ENCODE measurements at regions not wholly inside any gene's neighbourhood (a gene's known extent, or its start where the extent isn't known, plus 50 kb on each side); places are given as distances from the start of the nearest gene placed in this dataset.
"Not testable (repeated sequence)": the region's sequence is repeated elsewhere in the genome, so short reads cannot be mapped to it uniquely, and the experiment has no call there.

- no peak for DNase-seq
Measured at GRCh38 chr22:22168941-22169867, 75.4 kb upstream of the VPREB1 start.

DNA sequence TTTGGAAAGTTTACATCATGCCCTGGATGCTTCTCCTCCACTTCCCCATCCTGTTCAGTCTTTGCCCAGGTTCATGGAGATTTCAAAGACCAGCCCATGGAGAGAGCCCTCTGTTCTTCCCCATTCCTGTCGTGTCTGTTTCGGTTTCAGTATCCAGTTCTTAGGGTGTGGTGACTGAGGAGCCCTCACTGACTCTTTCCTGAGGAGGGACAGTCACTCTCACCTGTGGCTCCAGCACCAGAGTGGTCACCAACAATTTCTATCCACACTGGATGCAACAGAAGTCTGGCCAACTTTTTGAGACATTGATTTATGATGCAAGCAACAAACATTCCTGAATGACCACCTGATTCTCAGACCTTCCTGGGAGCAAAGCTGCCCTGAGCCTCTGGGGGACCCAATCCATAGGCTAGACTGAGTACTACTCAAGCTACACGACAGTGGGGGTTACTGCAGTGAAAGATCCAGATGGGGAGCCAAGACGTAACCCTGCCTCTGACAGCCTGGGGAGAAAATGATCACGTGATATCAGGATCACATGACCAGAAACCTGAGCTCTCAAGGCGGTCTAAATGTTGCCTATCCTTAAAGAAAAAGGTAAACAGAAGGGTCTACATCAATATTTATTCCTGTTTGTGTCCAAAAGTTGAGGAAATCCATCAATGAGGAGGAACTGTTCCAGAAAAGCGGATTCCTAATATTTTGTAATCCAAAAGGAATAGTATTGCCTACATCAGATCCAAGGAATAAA is 76.2 kb upstream of the VPREB1 start:
- no peak for DNase-seq

DNA sequence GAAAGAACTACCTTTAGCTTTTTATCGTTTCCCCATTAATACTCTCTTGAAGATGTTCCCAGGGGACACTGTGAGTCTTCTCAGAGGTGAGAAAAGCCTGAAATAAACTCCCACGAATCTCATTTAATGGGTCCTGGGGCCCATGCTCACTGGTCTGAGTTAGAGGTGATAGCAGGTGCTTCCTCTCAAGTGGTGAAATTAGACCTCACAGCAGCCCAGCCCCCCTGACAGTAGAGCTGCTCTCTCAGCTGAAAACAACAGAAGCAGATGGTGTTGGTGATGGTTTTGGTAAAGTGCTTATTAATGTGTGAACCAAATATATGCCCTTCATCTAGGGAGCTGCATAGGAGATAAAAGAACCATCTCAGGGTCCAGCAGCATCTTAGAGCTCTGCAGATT is 76.8 kb upstream of the VPREB1 start:
- no peak for DNase-seq

DNA sequence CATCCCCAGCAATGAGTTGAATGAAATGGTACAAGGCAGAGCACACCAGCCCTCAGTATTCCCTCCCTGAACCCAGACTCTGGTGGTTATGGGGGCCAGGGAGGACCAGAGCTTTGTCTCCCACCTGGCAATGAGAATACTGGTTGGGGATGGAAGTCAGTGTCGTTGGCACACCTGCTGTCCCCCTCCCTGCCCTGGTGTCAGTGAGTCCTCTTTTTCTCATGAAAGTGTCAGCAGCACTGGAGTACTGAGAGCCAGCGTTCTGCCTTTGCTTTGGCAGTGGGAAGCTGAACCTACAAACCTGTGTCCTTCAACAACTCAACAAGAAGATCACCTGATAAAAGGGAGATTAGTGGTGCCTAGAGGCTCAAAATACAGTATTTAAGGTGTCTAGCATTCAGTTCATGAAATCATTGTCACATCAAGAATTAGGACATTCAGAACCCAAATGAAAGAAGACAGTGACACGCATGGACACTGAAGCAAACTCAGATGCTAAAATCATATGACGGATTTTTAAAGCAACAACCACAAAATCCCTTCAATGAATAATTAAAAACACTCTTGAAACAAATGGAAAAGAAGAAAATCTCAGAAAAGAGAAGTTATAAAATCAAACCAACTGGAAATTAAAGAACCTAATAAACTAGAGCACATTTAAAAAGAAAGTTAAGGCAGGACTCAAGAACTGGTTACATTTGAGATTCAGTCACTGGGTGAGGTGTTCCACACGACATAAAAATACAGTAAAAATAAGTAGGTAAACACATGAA is 77.5 kb upstream of the VPREB1 start:
- no peak for DNase-seq

GRCh38 chr22:22165936-22166710 is 78.5 kb upstream of the VPREB1 start:
- no peak for DNase-seq

- no peak for DNase-seq
Measured at GRCh38 chr22:22164541-22165272, 79.9 kb upstream of the VPREB1 start.

- no peak for DNase-seq
Measured at GRCh38 chr22:22161924-22162851, 82.4 kb upstream of the VPREB1 start.

DNA sequence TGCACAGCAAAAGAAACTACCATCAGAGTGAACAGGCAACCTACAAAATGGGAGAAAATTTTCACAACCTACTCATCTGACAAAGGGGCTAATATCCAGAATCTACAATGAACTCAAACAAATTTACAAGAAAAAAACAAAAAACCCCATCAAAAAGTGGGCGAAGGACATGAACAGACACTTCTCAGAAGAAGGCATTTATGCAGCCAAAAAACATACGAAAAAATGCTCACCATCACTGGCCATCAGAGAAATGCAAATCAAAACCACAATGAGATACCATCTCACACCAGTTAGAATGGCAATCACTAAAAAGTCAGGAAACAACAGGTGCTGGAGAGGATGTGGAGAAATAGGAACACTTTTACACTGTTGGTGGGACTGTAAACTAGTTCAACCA is 83.8 kb upstream of the VPREB1 start:
- not testable (repeated sequence) for DNase-seq

DNA sequence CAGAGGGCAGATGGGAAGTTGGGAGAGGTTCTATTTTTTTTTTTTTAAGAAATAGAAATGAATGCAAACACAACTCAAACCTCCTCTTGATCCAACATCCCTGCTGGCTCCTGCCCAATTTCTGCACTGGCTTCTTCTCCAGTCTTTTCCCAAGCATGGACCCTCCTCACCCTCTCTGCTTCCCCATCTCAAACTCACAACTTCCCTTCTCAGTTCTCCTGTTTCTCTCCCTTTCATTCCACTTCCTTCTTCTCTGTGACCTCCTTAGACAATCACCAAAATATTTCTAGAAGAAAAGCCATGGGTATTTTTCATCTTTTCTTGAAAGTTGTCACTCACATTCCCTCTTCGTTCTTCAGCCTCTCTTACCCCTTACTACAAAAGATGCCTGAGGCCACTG is 85.2 kb upstream of the VPREB1 start:
- no peak for DNase-seq

GRCh38 chr22:22158965-22159364 is 85.6 kb upstream of the VPREB1 start:
- DNase-seq, result no peak

DNA sequence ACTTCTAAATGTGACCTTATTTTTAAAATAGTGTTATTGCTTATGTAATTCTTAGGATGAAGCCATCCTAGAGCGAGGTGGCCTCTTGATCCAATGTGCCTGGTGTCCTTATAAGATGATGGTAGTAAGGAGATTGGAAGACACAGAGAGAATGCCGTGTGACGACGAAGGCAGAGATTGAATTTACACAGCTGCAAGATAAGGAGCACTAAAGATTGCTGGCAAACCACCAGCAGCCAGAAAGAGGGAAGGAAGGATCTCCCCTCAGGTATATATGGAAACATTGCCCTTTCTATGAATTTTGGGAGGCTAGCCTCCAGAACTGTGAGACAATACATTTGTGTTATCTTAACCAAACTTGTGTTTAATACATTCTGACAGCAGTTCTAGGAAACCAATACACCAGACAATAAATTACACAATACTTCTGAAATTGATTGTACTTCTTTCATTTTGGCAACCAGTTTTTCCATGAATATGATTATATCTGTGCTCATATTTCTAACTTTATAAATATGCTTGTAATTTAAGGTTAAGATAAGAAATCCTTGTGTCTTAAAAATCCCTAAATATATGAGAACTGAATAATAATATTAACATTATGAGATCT is 86.3 kb upstream of the VPREB1 start:
- no peak for DNase-seq

DNA sequence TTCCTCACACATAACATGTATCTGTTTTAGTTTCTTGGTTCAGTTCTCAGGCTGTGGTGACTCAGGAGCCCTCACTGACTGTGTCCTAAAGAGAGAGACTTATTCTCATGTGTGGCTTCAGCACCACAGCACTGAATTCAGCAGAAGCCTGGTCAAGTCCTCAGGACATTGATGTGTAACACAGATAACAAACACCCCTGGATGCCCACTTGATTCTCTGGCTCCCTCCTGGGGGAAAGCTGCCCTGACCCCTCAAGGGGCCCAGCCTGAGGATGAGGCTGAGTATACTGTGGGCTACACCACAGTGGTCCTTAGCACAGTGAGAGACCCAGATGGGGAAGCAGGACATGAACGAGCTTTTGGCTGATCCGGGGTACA is 87.2 kb upstream of the VPREB1 start:
- no peak for DNase-seq

GRCh38 chr22:22156716-22157347 is 87.8 kb upstream of the VPREB1 start:
- peak; percentile 34 for DNase-seq

DNA sequence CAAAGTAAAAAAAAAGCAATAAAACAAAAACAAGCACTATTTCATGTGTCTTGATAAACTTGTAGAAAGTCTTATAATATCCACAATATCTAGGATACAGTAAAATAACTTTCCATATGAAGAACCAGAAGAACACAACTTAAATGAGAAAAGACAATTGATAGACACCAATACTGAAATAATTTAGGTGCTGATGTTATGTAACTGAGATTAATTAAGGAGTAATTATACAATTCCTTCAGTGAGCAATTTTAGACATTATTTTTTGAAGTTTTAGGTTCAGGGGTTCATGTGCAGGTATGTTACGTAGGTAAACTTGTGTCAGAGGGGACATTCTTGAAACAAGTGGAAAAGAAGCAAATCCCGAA is 88.3 kb upstream of the VPREB1 start:
- no peak for DNase-seq

- DNase-seq, result no peak
Measured at GRCh38 chr22:22155607-22156006, 89.0 kb upstream of the VPREB1 start.

- no peak for DNase-seq
Measured at GRCh38 chr22:22155146-22155545, 89.4 kb upstream of the VPREB1 start.

GRCh38 chr22:22154040-22154439 is 90.5 kb upstream of the VPREB1 start:
- no peak for DNase-seq

DNA sequence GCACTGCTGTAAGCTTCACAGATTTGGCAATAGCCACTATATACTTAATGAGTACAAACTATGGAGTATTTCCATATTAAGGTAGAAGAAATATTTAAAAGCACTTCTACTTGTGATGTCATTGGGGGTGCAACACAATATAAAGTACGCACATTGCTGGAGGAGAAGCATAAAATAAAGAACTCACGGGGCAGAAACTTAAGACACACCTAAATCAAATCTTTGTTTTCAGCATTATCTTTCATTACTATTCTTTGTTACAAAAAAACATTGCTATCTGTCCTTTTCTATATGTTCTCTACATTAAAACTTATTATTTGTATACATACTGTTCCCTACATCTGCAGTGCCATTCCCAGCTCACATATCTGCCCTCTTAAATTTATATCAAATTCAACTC is 93.3 kb upstream of the VPREB1 start:
- no peak for DNase-seq

DNA sequence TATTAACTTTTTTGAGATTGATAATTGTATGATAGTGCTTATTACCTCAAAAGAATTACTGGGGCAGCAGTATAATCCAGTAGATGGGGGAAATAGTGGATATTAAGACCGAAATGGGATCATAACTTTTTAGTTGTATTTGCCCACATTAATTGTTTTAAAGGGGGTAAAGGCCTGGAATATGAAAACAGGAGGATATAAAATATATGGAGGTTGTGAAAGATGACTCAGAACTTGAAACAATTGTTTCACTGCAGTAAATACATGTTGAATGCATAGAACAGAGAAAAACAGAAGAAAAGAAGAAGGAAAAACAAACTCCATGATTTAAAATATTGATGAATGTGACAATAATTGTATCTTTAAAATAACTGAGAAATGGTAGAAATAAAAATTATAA is 94.1 kb upstream of the VPREB1 start:
- DNase-seq, result no peak

- DNase-seq, result no peak
Measured at GRCh38 chr22:22148905-22149304, 95.7 kb upstream of the VPREB1 start.

Data from activated T-cell treated with anti-CD3 and anti-CD28 coated beads for 4 hours (primary cell).